ENCODE measurements at regions not wholly inside any gene's neighbourhood (a gene's known extent, or its start where the extent isn't known, plus 50 kb on each side); places are given as distances from the start of the nearest gene placed in this dataset.
"Not testable (repeated sequence)": the region's sequence is repeated elsewhere in the genome, so short reads cannot be mapped to it uniquely, and the experiment has no call there.

DNA sequence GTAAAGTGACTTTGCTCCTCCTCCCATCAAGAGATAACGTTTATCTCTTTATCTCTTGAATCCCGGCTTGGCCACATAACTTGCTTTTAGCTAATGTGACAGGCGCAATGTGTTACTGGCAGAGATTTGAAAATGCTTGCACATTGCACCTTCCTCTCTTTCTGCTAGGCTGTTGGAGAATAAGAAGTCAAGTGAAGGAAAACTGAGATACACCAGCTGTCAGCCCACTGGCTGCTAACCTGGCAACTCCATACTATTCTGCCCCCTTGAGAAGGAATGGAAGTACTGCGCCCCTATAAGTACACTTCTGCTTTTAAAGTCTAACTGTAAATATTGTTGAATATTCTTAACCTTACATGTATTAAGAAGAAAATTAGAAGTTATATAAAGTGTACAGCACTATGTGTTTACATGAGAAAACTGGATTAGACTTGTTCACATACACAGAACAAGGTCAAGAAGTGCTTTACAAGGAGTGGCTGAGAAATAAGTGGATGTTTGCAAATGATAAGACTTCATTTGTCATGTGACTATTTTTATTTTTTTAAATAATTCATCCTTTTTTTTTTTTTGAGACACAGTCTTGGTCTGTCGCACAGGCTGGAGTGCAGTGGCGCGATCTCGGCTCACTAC lies 424.5 kb upstream of the CTSO start:
- DNase-seq = no peak

DNA sequence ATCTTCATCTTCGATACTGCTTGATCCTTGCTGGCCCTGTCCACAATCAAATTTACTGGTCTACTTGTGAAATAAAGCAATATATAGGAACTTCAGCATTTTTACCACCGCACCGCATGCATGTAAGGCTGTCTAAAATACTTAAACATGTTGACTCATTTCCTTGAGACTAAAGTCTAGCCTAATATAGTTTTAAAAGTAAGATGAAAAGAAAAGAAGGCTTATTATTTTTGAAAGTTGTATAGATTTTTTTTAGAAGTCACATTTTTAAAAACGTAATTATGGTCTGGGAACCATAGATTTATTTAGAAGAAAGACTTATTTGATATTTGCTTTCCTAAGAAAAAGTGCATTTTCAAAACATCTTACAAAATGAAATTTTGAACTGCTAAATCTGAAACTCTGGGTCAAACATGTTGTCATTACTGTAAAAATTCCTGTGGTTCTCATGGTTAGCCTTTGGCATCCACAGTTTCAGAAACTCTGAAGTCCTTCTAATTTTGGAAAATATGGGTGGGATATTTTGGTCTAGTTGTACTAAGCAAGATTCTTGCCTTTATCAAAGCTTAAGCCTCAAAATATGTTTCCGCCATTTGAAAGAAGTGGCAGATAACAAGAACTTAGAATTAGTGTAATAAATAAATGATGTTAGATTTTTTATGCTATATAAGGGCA lies 423.5 kb upstream of the CTSO start:
- no peak for DNase-seq

DNA sequence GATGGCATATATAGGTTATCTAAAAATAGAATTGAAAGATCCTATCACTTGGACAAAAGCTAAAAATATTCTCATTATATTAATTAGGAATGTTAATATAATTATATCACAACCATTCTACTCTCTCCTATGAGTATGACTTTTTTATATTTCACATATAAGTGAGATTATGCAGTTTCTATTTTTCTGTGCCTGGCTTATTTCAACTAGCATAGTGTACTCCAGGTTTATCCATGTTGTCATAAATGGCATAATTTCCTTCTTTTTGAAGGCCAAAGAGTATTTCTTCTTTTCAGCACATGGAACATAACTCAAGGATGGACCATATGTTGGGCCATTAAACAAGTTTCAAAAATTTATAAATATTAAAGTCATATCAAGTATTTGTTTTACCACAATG lies 421.2 kb upstream of the CTSO start:
- DNase-seq = no peak

DNA sequence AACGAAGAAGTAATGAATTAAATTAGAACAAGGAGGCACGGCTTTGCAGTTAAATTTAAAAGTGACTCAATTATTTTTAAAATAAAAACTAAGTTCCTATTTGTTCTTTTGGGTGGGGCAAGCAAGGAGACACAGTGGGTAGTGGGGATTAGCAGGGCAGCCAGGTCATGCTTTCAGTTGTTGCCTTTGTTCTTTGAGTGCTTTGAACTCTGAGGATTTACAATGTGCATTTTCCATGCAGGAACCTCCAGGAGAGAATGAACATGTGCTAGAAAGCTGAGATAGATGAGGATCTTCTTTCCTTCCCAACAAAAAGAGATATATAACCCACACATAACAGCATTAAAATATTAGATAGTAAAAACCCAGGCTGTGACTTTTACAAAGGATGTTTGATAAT lies 420.4 kb upstream of the CTSO start:
- DNase-seq = no peak

DNA sequence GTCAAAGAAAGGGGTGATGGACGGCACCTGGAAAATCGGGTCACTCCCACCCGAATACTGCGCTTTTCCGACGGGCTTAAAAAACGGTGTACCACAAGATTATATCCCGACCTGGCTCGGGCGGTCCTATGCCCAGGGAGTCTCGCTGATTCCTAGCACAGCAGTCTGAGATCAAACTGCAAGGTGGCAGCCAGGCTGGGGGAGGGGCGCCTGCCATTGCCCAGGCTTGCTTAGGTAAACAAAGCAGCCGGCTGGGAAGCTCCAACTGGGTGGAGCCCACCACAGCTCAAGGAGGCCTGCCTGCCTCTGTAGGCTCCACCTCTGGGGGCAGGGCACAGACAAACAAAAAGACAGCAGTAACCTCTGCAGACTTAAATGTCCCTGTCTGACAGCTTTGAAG lies 413.8 kb upstream of the CTSO start:
- not testable (repeated sequence) for DNase-seq

DNA sequence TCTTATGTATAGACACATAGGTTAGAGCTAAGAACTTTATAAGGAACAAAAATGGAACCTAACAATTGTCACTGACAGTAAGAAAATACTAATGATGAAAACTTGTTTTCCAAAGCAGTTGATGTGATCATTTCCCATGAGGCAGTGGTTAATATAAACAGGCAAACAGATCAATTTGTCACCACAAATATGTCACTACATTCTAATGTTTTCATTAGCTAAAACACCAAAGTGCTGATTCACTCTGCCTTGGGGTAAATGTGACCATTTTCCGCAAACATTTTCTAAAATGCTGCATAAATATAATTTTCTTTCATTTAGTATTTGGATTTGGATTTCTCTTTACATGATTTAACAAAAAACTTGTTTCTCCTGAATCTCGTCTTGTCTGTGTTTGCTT lies 408.9 kb upstream of the CTSO start:
- no peak for DNase-seq

DNA sequence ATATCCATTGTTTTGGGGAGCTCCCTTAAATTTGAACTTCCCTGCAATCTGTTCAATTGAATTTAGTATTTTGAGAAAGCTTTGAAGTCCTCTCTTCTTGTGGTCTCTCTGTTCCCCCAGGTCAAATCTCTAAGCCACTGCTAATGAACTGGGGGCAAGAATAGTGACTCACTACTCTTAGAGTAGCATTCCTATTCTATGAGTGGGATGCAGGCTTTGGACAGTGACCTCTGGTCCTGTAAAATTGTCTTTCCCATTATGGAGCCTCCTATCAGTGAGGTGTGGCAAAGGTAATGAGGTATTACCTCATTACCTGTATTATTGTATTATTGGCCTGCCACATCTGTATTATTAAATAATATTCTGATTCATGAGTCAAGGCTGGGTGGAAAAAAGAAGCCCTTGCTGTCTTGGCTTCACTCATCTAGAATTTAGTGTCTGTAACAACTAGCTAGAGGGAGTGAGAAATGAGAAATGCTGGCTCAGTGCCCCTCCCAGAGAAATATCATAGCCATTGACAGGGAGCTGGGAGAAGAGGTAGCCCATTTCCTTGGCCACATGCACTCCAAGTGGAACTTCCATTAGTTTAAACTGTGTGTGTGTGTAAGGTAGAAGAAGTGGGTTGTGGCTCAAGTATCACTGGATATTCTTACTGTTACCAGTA lies 393.9 kb upstream of the CTSO start:
- DNase-seq = no peak

DNA sequence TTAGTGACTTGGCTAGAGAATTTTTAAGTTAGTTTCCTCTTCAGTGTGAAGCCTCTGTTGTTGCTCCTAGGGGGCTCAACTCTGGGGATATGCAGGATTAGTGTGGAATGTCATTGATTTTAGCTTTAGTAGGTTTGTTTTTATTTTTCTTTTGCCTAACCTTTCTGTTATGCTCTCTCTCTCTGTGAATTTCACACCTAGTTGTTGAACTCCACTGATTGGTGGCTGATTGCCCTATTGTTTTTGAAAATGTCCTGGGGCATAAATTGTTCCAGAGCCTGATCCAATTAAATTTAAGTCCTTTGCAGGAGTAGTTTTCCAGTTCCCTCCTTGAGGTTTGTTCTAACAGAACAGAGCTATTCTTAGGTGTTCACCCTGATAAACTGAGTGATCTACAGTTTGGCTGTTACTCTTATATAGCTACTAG lies 393.3 kb upstream of the CTSO start:
- no peak for DNase-seq

DNA sequence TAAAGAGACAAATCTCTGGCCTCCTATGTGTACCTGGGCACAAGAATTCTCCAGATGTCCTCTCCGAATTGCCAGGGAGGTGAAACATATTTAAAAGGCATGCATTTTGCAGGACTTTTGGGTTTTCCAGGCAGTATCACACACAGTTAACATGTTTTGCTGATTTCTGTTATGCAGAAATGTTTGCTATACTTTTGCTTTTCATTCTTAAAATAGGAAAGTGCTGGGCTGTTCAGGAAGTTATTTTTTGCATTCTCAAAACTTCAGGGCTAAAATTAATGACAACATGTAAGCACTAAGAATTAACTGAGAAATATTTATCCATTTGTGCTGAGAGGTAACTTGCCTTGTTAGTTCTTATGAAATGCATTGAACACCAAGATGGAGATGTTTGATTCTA lies 390.7 kb upstream of the CTSO start:
- DNase-seq = no peak

DNA sequence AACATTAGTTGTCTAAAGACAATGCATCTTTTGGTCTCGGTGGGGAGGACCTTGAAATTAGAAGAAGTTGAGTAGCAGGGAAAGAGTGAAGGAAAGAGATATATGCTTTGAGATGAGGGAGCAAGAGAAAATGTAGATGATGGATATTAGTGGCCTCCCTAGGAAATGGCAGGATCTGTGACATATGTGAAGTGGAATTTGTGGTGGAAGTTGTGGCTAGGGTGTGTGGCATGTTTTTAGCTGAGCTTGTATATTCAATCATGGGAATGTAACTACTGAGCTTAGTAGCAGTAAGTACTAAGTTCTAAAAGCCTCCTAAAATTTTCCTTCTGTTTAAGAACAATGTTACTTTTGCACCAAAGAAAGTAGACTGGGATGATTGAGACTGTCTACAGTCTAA lies 382.8 kb upstream of the CTSO start:
- DNase-seq = no peak

DNA sequence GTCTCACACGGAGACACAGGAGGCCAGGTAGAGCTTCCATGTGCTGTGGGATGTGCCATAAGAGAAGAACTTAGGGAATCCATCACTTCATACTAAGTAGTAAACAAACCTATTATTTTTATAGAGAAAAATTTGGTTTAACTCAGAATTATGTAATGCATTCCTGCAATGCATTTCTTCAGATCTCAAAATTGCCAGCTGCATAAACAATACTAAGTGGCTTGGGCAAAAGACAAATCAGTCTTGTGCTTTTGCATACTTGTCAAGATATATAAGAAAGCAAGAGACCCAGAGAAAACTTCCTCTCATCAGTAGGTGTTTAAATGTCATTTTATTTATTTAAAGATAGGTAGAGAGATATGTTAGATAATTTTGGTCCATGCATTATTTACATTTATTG lies 382.1 kb upstream of the CTSO start:
- DNase-seq = no peak

DNA sequence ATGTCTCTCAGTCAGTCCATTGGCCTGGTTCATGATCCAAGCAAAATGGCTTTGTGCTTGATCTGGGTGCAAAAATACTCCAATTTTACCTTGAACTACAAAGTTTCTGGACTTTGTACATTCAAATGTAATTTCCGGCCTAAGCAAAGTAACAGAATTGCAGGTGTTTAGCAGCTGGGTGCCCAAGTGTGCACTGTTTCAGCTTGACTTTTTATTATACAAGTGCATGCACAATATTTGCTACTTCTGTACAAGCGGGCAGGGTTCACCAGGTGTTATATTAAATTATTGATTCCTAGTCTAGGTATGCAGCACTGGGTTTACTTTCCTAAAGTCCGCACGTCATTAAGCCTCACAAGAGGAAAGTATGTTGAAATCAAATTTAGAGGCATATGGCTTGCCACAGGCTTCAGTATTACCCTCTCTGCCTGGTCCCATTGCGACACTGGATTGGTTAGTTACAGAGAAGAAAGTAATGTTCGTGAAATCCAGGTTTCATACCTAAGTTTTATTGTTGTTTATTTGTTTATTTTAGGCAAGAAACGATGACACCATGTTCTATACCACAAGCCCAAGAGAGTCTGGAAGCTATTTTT lies 376.9 kb upstream of the CTSO start:
- no peak for DNase-seq

DNA sequence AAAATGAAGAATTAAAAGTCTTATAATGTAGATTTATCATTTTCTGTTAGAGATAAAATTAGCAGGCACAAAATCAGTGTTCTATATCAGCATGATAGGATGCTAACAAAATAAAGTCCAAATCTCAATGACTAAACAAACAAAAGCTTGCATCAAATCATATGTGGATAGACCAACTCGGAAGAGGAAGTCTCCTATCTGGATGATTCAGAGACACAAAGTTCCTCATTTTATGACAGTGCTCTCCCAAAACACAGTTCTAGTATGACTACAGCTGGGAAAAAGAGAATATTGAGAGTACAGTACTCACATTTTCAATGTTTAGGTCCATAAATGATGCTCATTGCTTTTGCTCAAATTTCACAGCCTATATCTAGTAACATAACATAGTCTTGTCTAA lies 376.1 kb upstream of the CTSO start:
- no peak for DNase-seq

DNA sequence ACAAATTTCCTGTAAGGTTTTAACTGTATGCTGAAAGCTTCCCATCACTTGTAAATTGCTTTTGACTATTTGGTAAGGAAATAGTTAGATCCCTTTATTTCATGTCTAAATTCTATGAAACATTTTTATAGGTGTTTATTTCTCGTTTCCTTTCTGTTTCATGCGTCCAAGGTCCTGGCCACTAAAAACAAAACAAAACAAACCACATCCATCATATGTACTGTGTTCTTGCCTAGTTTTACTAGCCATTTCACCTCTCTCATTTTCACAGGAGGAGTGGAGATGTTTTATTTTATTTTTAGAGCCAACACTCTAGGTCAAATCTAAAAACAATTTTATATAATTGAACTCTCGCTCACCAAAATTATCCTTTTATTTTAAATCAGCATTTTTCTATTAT lies 375.2 kb upstream of the CTSO start:
- DNase-seq = no peak

DNA sequence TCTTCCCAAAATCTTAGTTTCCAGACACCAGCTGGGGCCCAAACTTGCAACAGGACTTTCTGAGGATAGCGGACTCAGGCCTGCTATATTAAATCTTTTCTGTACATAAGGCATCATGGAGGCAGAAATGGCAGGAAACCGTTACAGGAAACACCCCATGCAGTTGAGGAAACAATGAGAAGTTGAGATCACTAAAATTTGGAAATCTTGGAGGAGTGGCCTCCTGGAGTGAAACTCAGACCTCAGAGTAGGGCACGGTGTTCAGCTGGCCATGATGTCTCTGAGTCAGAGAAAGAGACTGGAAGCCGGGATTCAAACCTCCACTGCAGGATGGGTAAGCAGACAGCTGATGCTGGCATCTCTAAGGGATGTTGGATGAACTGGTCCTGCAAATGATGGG lies 372.6 kb upstream of the CTSO start:
- DNase-seq = no peak

DNA sequence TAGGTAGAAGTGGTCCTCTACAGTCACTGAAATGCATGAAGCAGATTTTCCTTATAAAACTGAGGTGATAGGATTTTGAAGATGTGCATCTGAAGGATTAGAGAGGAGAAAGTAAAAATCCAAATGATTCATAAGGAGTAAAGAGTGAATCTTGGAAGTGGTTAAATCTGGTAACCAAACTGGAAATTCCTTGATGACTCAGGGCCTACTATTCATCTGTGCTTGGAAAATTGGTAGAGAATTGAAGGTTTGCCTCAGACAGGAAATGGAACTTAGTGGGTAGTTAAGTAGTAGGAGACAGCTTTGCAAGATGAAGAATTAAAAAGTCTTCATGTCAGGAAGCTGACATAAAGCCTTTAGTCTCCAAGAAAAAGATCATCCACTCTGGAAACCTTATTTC lies 368.9 kb upstream of the CTSO start:
- no peak for DNase-seq

DNA sequence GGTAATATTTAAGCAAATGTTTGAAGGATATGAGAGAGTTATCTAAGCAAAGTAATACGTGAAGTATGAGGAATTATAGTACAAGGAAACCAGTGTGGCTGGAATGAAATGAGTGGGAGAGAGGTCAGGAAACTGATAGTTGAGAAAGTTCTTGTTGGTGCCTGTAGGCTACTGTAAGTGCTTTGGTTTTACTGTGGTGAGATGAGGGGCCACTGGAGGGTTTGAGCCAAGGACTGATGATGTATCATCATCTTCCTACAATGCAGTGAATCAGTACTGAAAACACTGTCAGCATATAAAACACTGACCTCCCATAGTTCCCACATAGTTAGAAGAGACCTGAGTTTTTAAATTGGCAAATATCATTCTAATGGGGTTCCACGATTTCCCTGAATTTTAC lies 367.5 kb upstream of the CTSO start:
- DNase-seq = no peak

DNA sequence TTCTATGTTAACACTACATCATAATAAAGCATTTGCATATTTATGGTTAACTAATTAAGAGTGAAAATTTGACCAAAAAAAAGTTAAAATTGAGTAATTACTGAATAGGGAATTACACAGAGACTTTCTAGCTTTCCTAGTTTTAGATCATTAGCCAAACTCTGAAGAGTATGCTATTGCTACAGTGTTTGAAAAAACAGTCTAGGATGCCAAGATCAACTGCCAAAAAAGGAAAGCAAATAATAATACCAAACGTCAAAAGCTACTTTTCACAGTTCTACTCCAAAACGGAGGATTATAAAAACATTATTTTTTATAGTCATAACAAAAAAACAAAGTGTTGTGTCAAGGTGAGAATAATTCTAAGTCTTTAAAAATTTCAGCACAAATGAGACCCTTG lies 359.8 kb upstream of the CTSO start:
- no peak for DNase-seq

DNA sequence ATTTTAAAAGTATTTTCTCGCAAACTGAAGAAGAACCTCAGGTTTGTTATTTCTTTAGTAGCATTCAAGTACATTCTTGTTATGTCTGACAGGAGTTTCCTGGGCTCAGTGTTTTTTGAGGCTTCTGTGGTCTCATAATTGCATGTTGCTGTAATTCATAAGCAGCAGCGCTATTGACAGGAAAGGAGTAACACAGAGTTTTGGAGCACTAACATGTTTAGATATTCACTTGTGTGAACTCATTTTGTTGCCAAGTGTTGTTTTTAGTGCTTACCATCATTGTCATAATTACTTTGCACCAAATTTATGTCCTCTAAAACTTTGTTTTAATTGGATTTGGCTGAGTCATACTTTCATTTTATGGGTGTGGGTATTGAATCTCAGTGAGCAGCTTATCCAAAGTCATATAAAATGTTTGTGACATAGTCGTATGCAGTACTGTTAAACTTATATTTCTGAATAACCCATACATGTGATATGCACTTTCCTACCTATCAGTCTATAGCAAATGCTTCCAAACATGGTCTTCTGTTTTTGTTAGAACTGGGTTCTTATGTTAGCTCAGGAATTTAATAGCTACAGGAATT lies 358.7 kb upstream of the CTSO start:
- no peak for DNase-seq

DNA sequence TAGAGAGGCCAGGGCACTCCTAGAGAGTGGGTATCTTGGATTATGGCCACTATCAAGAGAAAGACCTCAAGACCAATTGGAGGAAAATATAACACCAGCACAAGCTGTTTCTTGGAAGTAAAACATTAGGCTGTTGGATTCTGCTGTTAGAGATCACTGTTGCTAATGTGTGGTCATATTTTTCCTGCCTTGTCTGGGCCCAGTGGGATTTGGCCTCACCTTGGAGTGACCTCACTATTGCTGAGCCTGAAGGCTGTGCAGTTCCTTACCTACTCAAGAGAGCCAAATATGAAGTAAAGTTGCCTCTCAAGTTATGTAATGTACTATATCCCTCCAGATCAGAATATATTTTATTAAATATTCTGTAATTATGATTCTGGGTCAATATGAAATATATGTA lies 355.4 kb upstream of the CTSO start:
- DNase-seq = no peak

DNA sequence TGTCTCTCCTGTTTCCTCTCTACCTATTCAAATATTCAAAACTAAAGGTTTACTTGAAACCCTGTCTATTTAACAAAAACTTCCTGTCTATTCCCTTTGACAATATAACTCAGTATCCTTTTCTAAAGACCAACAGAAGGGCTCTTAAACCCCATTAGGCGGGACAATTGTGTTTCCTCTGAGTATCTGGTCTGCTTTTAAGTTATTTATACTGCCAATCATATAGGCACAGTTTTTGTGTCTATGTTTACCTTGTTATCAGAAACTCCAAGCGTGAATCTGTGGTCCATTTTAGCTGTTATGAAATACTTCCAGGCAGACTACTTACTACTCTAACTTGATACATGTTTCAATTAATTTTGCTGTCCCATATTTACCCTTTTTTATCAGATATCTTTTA lies 350.0 kb upstream of the CTSO start:
- peak; percentile 50 for DNase-seq

DNA sequence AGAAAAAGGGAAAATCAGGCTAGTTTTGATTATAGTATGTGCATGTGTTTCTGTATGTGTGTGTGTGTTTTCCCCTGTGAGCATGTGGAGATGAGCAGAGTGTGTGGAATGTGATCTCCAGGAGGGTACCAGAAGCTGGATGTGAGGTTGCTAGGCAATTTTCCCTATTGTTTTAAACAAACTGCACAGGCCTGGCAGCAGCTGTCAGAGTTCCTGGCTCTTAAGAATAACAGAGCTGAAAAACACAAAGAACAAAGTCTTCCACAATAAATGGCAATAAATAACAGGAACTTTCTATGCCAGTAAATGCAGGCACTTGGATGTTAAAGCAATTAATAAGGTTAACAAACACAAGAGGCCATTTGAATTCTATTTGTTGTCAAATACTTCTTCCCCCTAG lies 344.6 kb upstream of the CTSO start:
- no peak for DNase-seq

DNA sequence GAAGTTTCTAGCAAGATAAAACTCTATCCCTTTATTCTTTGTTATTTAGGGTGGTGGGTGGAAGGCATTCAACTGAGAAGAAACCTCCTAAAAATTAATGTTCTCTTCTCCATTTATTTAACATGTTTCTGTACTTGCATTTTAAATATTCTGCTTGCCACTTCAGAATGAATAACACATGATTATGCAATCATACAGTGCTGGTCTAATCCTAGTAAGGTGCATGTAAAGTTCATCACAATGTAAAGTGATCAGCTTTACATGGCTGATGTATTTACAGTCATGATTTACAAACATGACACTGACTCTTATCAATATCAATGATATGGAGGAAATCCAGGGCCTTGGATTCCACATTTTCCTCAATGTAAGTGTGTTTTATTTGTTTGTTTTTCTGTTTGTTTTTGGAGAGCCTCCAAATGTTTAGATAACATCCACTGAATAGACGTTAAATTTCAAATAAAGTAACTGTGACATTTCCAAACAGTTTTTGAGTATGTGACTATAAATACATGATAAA lies 342.1 kb upstream of the CTSO start:
- DNase-seq = no peak

DNA sequence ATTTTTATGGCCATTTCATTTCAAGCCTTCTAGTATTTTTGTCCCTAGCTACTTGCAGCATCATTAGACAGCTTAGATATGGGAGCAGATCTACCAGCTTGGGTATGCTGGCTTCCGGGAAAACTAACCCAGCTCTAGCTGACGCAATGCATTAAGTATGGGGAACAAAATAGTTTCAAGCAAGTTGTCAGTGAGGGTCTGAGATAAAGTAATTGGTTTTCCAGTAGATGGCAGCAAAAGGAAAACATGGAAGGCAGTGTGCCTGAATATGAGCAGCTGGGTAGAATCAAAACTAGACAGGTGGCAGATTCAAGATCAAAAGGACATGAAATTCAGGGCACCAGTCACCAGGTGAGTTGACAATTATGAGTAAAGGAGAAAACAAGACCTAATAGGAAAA lies 340.9 kb upstream of the CTSO start:
- no peak for DNase-seq
